Epithelial cell of proximal tubule (primary cell): ENCODE measurements at regions not wholly inside any gene's neighbourhood (a gene's known extent, or its start where the extent isn't known, plus 50 kb on each side); places are given as distances from the start of the nearest gene placed in this dataset.

Experiments used
- DNase-seq: peaks from one replicate; pipeline ENCODE4 v3.0.0-alpha.2; 2011; ENCODE audit warnings: low read depth
- H3K4me3 ChIP-seq: 2 replicates; pipeline ENCODE4 v1.5.1; 2011; ENCODE audit warnings: low read depth, mild to moderate bottlenecking, low read length
- CTCF ChIP-seq: conservative IDR thresholded peaks from 2 replicates; pipeline ENCODE4 v1.5.1; 2012; ENCODE audit warnings: low read depth, mild to moderate bottlenecking, low read length

- no peak overlapping the region for H3K4me3 ChIP-seq
- no peak for DNase-seq
- no peak for TF ChIP-seq CTCF
Measured at GRCh38 chr6:76701610-76702009, 629.1 kb upstream of the IMPG1 start.

- no peak overlapping the region for H3K4me3 ChIP-seq
- DNase-seq = no peak
- TF ChIP-seq CTCF = peak; percentile 41
Measured at GRCh38 chr6:76697585-76697984, 625.1 kb upstream of the IMPG1 start.

- TF ChIP-seq CTCF = no peak
- H3K4me3 ChIP-seq = no peak overlapping the region
- no peak for DNase-seq
Measured at GRCh38 chr6:76694795-76695194, 622.3 kb upstream of the IMPG1 start.

GRCh38 chr6:76684875-76685274 lies 612.4 kb upstream of the IMPG1 start:
- H3K4me3 ChIP-seq = no peak overlapping the region
- TF ChIP-seq CTCF = no peak
- DNase-seq = no peak

GRCh38 chr6:76683985-76684384 lies 611.5 kb upstream of the IMPG1 start:
- TF ChIP-seq CTCF = no peak
- H3K4me3 ChIP-seq = no peak overlapping the region
- no peak for DNase-seq

GRCh38 chr6:76682842-76683241 lies 610.4 kb upstream of the IMPG1 start:
- DNase-seq = no peak
- no peak overlapping the region for H3K4me3 ChIP-seq
- TF ChIP-seq CTCF = peak; percentile 48

GRCh38 chr6:76681781-76682180 lies 609.3 kb upstream of the IMPG1 start:
- TF ChIP-seq CTCF = no peak
- no peak for DNase-seq
- no peak overlapping the region for H3K4me3 ChIP-seq
